Heart left ventricle (tissue), 13 donors: ENCODE measurements at regions not wholly inside any gene's neighbourhood (a gene's known extent, or its start where the extent isn't known, plus 50 kb on each side); places are given as distances from the start of the nearest gene placed in this dataset.

Experiments used
- POLR2A ChIP-seq, 2 donors: fragments of 450-650 bp; IDR thresholded peaks; one replicate each; pipeline ENCODE4 v1.6.1; 2017; ENCODE audit warnings: antibody characterized with exemption in 2 of 2, mild to moderate bottlenecking in 2 of 2, moderate library complexity in 2 of 2
- TF ChIP-seq, protein P1 (sequence below), 12 donors: fragments of 200-600 bp; sonication (generic) in 4 of 12; IDR thresholded peaks; one replicate each; pipeline versions ENCODE4 v1.5.0 to v1.8.0; 2018 to 2022; ENCODE audit warnings: antibody characterized with exemption in 12 of 12, mild to moderate bottlenecking in 5 of 12
- donor health status: ischemic (EF 13 %, LVEDD 7.1; RV severe dilation, severe dysfunction).
- donor health status: DM: no; HTN: yes; CAD: no.
- donor health status: DM: no; HTN: no; CAD: no.
- donor health status: ischemic (EF 25% LVEDD 6.9; RV normal size, moderate dysfunction).
- donor health status: ischemic (EF 25% LVEDD 5.7; RV mildly dilated, moderate dysfunction).
- donor health status: ischemic (EF 35%, LVEDD 5.7; RV mildly dilated, moderate dysfunction).
- donor health status: nonischemic (EF 11% LVEDD 7.7; RV severe dilation, severe dysfunction).
- donor health status: DM: yes; HTN: yes; CAD: no.
- donor health status: PGD.
- donor health status: ischemic (EF 29% LVEDD 5.4; RV normal size, mild dysfunction).
- donor health status: nonischemic (EF 23%, LVEDD 6.1; RV moderate dilation, normal function).

DNA sequence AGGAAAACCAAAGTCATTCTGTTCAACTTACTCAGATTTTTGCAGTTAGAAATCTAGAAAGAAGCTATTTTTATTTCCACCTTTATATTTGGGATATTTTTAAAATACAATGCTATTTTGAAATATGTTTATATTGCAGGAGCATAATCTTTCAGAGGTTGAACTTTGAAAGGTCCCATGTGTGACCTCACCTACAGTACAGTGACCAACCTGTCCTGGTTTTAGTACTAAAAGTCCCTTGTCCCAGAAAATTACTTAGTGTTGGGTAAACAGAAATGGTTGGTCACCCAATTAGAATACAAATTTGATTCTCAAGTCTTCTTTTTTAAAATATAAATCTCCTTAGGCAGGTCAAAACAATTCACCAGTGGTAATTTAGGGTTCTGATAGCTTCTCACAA lies 141.6 kb upstream of the FRMD4B start:
- TF ChIP-seq, protein P1, sequence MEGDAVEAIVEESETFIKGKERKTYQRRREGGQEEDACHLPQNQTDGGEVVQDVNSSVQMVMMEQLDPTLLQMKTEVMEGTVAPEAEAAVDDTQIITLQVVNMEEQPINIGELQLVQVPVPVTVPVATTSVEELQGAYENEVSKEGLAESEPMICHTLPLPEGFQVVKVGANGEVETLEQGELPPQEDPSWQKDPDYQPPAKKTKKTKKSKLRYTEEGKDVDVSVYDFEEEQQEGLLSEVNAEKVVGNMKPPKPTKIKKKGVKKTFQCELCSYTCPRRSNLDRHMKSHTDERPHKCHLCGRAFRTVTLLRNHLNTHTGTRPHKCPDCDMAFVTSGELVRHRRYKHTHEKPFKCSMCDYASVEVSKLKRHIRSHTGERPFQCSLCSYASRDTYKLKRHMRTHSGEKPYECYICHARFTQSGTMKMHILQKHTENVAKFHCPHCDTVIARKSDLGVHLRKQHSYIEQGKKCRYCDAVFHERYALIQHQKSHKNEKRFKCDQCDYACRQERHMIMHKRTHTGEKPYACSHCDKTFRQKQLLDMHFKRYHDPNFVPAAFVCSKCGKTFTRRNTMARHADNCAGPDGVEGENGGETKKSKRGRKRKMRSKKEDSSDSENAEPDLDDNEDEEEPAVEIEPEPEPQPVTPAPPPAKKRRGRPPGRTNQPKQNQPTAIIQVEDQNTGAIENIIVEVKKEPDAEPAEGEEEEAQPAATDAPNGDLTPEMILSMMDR (IDR thresholded peaks at IDR 0.05): no peak
- no peak for TF ChIP-seq POLR2A (IDR thresholded peaks at IDR 0.05)
